Mesothelial cell of epicardium (in vitro differentiated cells): ENCODE measurements at regions not wholly inside any gene's neighbourhood (a gene's known extent, or its start where the extent isn't known, plus 50 kb on each side); places are given as distances from the start of the nearest gene placed in this dataset.

ENCODE experiments used
- DNase-seq, 2 experiments: peaks; one replicate each; pipeline ENCODE4 v3.0.0; 2021; ENCODE audit warnings: low spot score in 2 of 2; ENCODE audit not compliant: unreplicated experiment in 2 of 2
- H3K27ac Mint-ChIP-seq: 2 replicates; pipeline ENCODE4 v1.8.0; 2021; ENCODE audit warnings: mixed read lengths
- H3K27me3 Mint-ChIP-seq: 2 replicates; pipeline ENCODE4 v1.8.0; 2021; ENCODE audit warnings: low read depth, mixed read lengths
- H3K36me3 Mint-ChIP-seq: 2 replicates; pipeline ENCODE4 v1.8.0; 2021; ENCODE audit warnings: mixed read lengths
- H3K4me1 Mint-ChIP-seq: 2 replicates; pipeline ENCODE4 v1.8.0; 2021; ENCODE audit warnings: mixed read lengths
- H3K4me3 Mint-ChIP-seq: 2 replicates; pipeline ENCODE4 v1.8.0; 2021; ENCODE audit warnings: mild to moderate bottlenecking, moderate library complexity, mixed read lengths
- H3K9me3 Mint-ChIP-seq: 2 replicates; pipeline ENCODE4 v1.8.0; 2021; ENCODE audit warnings: mixed read lengths
- CTCF ChIP-seq: fragments of 200-600 bp; sonication (generic); IDR thresholded peaks from one replicate; pipeline ENCODE4 v1.5.0; 2021; ENCODE audit warnings: antibody characterized with exemption; ENCODE audit not compliant: unreplicated experiment

GRCh38 chr1:168926236-168926635 lies 180.3 kb upstream of the ATP1B1 start:
- Mint-ChIP-seq H3K27me3 (no peaks in the 10 kb centered on the region), H3K36me3 (no peaks in the 10 kb centered on the region), H3K4me1 (peaks cover 2% of the 10 kb centered on the region), H3K9me3 (peaks cover 7% of the 10 kb centered on the region), H3K27ac (no peak overlapping the region), H3K4me3 (no peak overlapping the region)
- no peak for TF ChIP-seq CTCF
- no peak for DNase-seq

- TF ChIP-seq CTCF, result no peak
- Mint-ChIP-seq H3K4me3 (no peak overlapping the region), H3K36me3 (no peaks in the 10 kb centered on the region), H3K27me3 (no peaks in the 10 kb centered on the region), H3K9me3 (peaks cover 33% of the 10 kb centered on the region), H3K27ac (no peak overlapping the region), H3K4me1 (peaks cover 24% of the 10 kb centered on the region)
- no peak for DNase-seq
Measured at GRCh38 chr1:168932539-168932938, 174.0 kb upstream of the ATP1B1 start.

- no peaks in the 10 kb centered on the region for H3K36me3 Mint-ChIP-seq
- TF ChIP-seq CTCF, result no peak
- H3K4me1 Mint-ChIP-seq, result peaks cover 24% of the 10 kb centered on the region
- H3K4me3 Mint-ChIP-seq, result no peak overlapping the region
- peaks cover 33% of the 10 kb centered on the region for H3K9me3 Mint-ChIP-seq
- no peak for DNase-seq
- H3K27me3 Mint-ChIP-seq, result no peaks in the 10 kb centered on the region
- H3K27ac Mint-ChIP-seq, result no peak overlapping the region
Measured at GRCh38 chr1:168933141-168933805, 173.2 kb upstream of the ATP1B1 start.

- Mint-ChIP-seq H3K27me3 (no peaks in the 10 kb centered on the region), H3K9me3 (peaks cover 26% of the 10 kb centered on the region), H3K27ac (peak overlapping the region; percentile 10), H3K4me3 (no peak overlapping the region), H3K4me1 (peaks cover 5% of the 10 kb centered on the region), H3K36me3 (no peaks in the 10 kb centered on the region)
- no peak for DNase-seq
- no peak for TF ChIP-seq CTCF
Measured at GRCh38 chr1:168939110-168939946, 167.2 kb upstream of the ATP1B1 start.

- no peaks in the 10 kb centered on the region for H3K36me3 Mint-ChIP-seq
- no peak for TF ChIP-seq CTCF
- DNase-seq, result no peak
- peaks cover 21% of the 10 kb centered on the region for H3K9me3 Mint-ChIP-seq
- peaks cover 5% of the 10 kb centered on the region for H3K4me1 Mint-ChIP-seq
- no peak overlapping the region for H3K4me3 Mint-ChIP-seq
- peak overlapping the region; percentile 10 for H3K27ac Mint-ChIP-seq
- H3K27me3 Mint-ChIP-seq, result no peaks in the 10 kb centered on the region
Measured at GRCh38 chr1:168939947-168940223, 166.6 kb upstream of the ATP1B1 start.
